NCI-H82 treated with DMSO at 0.1 percent for 48 hours (cell line): ENCODE measurements at regions not wholly inside any gene's neighbourhood (a gene's known extent, or its start where the extent isn't known, plus 50 kb on each side); places are given as distances from the start of the nearest gene placed in this dataset.

Source experiments
- DNase-seq: peaks from one replicate; lab custom pipeline; 2025; ENCODE audit not compliant: unreplicated experiment; lab: John Stamatoyannopoulos, UW

DNA sequence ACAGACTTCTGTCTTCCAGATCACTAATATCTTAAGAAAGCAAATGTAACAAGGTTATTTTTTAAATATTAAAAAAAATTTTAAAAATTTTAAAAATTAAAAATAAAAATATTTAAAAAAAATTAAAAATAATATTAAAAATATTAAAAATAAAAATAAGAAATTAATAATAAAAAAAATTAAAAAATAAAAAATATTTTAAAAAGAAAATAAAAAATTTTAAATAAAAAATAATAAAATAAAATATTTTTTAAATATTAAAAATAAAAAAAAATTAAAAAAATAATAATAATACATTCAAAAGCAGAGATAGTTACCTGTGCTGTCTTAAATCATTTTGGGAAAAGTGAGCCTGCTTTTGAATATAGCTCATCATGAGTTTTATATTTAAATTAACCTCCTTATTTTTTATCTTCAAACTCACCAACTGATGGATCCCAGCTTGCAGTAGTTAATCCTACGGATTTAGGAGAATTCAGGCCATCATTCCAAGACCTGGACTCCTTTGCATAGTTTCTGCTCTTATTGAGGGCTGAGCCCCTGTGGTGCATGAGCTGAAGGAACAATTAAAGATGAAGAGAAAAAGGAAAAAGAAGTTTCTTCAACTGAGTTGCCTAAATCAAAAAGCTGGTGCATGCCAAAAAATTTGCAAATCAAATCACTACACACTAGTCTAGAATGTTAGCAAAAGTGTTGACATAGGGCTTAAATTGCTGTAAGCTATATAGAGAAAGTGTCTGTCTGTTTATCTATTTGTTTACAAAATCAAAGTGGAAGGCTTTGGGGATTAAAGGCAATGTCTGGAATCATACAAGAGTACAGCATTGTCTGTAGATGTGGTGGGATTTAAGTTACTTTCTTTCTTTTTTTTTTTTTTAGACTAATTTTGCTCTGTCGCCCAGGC lies 50.5 kb upstream of the ZNF438 start:
- no peak for DNase-seq

DNA sequence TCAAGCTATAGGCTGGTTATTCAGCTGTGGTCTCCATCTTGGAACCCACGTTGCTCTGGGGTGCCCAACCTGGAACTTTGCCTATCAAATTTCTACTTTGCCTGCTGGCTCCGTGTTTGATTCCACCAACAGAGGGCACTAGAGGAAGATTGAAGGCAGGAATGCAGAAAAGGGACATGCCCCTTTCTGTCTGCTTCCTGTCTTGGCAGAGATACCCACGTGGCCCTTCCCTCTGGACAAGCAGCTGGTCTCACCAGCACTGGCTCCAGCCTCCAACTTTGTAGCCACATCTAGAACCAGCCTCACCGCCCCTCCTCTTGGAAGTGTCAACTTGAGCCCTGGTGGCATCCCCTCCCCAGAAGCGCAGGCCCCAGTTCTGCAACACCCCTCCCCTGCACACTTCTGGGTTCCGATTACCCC lies 52.1 kb upstream of the ZNF438 start:
- peak; percentile 49 for DNase-seq

DNA sequence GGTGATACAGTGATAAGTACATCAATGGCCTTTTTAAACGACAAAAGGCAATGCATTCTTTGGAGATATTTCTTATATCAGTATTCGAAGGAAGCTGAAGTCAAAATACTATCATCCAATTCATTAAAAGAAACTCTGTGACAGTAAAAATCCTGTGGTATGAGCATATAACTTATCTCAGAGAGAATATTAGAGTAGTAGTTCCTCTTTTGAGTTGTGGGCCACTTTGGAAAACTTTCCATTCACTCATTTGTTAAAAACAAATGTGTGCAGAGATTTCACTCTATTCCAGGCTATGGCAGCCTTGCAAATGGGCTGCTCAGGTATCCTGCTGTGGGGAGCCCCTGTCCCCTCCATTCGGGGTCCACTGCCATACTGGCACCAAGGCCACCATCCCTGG lies 55.3 kb upstream of the ZNF438 start:
- no peak for DNase-seq

DNA sequence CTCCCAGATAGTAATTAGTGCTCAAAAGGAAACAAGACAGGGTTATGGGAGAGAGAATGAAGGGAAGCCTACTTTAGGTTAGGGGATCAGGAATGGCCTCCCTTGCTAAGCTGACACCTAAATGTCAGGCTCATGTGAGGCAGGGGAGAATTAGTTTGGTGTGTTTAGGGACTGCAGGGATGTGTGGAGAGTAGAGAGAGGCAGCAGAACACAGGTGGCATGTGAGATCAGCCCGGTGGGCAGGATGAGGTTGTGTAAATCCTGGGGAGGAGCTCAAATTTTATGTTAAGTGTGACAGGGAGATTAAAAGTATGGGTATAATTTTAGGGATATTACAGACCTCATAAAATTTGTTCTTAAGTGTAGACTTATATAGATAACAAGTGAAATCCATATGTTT lies 56.2 kb upstream of the ZNF438 start:
- no peak for DNase-seq

DNA sequence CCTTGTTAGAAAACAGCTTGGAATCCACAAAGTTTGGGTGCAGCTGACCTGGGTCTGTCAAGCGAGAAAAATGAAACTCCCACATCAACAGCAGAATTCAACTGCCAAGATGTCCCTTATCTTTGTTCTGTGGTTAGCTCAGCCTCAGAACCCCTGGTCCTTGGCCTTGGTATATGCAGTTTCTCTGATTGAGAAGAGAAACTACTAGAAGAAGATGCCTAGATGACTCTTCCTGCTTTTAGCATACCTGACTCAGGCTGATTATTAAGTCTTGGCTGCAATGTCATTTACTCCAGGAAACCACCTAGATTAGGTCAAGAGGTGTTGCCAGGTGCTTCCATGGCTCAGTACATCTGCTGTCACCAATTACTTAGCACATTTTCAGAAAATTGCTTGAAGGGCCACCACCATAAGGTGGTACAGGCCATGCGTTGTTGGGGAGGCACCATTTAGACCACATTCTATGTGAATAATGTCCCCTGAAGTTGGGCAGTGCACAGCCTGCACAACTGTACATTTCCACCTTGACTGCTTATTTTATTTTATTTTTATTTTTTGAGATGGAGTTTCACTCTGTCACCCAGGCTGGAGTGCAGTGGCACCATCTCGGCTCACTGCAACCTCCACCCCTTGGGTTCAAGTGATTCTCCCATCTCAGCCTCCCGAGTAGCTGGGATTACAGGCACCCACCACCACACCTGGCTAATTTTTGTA lies 59.4 kb upstream of the ZNF438 start:
- no peak for DNase-seq

DNA sequence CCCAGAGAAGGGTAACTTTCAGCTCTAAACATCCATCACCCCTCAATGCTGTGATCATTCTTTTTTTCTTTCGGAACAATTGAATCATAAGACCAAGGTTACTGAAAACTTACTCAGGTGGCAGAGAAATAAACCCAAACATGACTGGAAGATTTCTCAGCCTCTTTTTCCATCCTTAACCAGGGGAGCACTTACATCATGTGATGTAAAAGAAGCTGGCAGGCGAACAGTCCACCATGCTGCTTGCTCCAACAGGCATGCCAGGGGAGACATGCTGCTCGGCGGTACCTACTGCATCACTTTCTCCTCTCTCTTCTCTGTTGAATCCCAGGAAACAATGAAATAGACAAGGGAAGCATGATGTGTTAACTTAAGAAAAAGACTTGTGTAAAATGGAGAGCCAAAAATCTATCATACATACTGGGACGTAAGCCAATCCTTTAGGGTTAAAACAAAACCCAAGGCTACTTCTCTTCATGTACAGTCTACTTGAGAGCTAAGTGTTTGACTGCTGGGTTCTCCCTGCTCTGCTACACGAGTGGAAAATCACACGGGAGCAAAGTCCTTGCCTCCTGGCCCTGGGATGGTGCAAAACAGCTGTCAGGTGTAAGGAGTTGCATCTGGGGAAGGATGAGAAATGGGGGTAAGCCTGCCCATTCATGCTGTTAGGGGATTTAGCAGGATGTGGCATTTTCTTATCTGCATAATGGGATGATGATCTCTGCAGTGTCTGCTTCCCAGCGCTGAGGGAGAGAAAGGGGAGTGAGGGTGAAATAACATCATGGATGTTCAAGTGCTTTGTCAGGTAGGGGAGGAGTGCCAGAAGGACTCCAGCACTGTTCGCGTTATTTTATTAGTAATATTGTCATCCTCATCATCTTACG lies 64.3 kb upstream of the ZNF438 start:
- DNase-seq = peak; percentile 55

DNA sequence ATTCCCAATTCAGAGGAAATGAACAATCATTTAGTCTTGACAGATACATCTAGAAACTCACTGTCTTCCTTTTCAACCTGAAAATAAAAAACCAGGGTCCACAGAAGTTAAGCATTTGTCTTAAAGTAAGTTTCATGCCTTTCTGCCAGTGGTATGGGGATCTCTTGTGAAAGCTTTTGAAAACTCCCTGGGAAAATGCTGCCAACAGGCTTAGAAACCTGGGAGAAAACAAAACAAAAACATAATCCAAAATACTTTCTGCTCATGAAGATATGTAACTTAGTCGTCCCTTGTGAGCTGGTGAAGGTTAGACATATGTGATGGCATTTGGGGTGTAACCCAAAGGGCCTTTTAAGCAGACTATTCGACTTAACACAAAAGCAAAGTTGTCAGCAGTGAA lies 66.4 kb upstream of the ZNF438 start:
- no peak for DNase-seq

DNA sequence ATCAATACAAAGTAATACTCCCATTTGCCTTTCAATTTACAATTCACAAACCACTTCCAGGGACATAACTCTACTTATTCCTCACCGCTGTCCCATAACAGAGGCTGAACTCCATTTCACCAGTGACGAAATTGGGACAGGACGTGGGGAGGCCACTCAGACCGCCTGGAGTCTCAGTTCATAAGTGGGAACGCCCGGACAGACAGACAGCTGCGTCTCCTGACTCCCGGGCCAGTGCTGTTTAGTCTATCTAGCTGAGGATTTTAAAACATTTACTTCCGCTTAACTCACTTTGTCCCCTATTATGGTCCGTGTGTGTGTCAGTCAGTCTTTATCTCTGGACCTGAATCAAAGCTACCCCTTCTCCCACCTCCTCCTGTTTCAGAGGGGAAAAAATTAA lies 67.4 kb upstream of the ZNF438 start:
- no peak for DNase-seq

DNA sequence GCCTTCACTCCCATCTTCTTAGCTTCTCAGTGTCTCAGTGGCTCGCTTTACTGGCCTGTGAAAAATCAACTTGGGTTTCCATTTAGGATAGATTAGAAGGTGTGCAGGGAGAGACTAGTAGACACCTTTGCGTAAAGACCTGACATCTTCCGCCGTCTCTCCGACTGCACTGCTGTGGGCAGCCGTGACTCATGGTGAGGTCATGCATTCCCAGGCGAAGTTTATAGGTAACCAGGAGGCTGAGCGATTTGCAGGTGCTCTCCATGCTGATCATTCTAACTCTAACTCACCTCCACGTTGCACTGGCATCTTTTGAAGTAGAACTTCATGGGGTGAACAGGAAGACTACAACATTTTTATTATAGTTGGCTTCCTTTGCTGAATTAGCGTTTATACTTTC lies 68.0 kb upstream of the ZNF438 start:
- no peak for DNase-seq

DNA sequence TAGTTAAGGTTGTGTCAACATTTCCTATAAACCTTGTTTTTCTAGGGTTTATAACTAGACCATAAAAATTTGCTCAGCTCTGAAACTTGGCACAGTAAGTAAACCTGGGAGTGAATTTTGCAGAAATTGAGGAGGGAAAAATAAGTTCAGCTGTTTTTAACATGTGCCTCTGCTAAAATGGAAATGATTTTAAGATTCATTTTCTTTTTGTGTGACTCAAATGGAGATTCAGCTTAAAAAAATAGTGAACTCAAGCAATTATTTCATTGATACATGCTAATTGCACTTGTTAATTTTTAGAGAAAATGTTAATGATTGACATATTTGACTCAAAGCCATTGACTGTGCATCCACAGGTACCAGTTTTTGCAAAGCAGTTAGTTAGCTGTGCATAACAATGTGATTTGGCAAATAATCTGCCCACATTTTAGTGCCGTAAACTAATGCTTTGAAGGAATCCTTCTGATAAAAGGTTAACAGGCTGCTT lies 68.5 kb upstream of the ZNF438 start:
- DNase-seq = no peak

DNA sequence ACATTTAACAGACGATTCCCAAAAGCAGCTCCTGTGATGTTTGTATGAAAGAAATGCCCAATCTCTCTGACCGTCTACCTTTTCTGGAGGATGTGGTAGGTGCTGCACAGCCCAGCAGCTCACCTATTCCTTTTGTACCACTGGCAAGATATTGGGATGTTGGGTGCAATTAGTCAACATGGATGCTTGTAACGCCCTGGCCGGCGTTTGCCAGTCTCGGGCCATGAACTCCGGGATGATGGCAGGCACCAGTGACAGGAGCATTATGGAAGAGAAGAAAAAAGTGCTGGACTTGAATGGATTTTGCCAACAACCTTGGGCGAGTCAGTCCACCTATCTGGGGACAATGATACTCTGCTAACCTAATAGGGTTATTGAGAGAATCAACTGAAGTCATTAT lies 69.0 kb upstream of the ZNF438 start:
- DNase-seq = no peak

DNA sequence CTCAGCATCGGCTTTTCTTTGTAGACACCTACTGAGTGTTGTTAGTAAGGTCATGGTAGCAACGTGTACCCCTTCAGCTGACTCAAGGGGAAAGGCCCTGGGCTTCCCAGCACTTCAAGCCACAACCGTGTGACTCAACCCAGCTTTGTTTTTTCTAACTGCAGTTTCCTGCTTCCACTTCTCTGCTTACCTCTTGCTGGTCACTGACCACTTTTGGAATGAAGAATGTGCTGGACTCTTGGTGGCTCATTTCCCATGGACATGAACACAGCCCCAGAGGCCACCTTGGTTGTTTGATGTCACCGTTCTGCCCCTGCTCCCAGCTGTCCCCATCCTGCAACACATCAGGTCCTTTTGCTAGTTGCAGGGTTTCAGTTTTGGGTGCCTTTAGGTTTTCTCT lies 69.5 kb upstream of the ZNF438 start:
- DNase-seq = no peak

DNA sequence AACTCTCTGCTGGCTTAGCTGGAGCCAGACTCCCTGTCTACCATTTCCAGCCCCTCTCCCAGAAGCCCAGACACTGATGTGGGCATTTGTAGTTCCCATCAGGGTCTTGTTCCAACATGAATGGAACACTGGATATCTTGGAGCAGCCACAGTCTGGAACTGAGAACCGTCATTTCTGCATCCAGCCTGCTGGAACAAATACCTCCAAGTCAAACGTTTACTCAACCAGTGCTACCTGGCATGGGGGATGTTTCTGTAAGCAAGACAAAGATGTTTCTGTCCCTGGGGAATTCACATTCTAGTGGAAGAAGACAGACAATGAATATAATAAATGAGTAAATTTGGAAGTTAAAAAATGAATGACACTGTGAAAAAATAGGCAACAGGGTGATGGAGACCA lies 70.8 kb upstream of the ZNF438 start:
- no peak for DNase-seq

DNA sequence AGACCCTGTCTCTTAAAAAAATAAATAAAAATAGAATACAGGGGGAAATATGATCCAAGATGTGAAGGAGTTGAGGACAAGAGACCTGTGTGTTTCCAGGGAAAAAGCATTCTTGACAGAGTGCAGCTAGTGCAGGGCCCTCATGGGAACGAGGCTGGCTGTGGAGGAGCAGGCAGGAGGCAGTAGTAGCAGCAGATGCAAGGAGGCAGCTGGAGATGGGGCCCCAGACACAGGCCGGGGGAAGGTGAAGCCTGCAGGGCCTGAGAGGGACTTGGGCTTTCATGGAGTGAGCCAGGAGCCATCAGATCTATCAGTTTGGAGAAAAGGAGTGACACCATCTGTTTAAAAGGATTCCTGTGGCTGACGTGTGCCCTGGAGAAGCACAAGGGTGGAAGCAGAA lies 71.4 kb upstream of the ZNF438 start:
- no peak for DNase-seq

DNA sequence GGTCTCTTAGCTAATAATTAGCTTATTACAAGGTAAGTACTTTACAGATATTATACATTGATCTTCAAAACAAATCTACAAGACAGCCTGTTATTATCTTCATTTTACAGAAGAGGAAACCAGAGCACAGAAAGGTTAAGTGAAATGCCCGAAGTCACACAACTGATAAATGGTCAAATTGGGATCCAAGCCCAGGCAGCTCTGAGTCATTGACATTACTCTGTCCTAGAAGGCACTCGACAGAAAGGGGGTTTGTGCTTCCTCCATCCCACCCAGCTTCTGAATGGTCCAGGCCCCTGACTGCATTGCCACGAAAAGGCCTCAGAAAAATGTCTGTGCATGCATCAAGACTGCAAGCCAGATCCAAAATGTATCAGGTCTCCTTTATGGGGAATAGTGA lies 81.3 kb upstream of the ZNF438 start:
- no peak for DNase-seq

DNA sequence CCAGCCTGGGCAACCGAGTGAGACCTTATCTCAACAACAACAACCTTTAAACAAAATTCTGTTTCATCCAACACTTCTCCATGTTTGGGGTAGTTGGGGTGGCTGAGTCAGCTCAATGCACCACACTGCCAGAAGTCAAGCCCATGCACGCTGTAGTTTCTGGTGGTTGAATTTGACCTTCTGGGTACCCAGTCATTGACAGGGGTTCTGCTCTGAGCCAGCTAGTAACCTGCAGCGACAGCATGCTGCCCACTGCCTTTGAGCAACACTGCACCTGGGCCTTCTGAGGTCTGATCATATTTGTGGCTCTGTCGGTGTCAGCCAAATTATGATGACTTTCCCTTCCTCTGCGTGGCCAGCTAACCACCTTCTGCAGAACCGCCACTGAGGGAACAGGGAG lies 84.6 kb upstream of the ZNF438 start:
- no peak for DNase-seq

DNA sequence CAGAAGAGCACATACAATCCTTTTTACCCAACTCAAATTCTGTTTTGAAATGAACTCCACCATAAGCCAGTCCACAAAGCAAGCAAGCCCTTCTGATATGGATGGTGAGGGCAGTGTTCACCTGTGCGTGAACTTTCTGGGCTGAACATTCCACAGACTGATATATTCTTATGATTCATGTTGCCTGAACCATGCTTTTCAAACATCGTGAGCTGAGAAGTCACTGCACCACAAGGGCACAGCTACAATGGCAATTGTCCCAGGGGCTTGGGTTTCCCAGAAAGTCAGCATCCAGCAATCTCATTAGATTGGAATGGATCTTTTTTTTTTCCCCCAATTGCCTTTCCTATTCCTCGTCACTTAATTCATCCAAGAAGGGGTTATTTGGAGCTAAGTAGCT lies 86.9 kb upstream of the ZNF438 start:
- no peak for DNase-seq

DNA sequence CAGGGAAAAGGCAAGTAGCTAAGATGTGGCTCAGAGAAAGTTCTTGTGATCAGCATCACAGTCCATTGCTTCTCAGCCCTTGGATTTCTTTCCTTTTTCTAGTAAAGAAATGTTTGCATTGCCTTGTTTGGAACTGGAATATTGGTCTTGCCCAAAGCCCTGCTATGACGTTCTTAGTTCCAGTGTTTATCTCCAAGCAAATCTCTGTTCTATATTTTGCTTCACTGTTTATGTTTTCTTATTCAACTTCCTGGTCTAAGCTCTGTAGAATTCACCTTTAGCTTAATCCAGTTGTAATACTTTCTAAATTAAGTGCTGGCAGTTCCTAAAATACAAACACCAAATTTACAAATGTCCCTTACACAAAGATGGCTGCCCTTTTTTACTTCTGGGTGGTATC lies 88.7 kb upstream of the ZNF438 start:
- no peak for DNase-seq

DNA sequence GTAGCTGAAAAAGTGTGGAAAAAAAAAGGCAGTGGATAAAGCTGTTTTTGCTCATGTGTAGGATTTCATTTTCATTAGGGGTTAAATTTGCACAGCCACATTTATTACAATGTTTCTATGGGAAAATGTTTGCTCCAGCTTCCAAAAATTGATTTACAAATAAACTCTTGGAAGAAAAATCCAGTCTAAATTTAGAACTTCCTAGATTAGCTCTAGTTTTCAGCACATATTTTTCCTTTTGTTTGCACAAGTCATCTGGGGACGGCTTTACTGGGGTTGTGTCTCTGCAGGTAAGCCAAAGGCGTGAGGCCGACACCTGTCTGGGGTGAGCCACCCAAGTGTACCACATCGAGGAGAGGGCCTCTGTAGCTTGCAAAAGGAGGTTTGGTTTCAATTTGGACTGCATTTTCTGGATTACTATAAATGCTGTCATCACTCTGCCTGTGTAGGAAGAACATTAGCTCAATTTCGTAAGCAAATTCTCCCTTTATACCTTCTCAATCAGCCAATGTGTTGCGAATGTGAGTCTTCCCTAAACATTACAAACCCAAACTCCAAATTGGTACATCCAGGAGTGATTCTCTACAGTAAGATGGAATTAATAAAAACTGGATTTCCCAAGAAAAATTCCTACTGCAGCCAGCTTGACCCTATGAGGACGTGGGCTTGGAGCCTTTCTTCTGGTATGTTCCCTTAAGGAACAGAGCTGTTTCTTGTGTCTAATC lies 89.5 kb upstream of the ZNF438 start:
- no peak for DNase-seq

DNA sequence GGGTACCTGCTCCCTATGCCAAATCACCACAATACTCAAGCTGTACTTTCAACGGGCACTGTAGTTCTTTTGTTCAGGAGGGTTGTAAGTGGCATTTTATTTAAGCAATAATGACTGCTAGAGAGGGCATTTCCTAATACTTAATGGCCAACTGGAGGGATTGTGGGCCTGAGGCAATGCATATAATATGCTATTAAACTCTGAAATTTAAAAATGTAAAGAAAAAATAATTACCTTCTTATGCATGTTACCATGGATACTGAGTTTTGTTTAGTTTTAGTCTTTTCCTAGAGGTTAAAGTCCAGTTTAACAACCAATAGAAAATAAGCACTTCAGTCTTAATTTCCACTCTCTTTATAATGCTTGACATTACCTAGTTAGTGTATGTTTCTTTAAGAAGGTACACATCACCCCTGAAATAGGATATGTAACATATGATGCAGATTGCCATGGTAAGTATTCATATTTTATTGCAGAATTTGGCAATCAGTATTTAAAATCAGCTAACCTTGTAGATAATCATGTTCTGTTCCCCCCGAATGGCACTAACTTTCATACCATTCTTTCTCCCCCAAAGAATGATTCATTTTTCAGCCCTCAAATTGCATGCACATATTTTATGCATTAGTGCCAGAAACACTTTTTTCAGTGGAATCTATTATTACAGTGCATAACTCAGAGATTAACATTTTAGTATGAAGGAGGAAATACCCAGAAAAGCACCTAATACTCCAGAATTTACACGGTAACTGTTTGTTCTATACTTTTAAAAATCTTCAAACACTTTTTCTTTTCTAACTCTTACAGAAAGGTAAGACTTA lies 90.3 kb upstream of the ZNF438 start:
- no peak for DNase-seq
